HCT116 (cell line): ENCODE measurements at regions not wholly inside any gene's neighbourhood (a gene's known extent, or its start where the extent isn't known, plus 50 kb on each side); places are given as distances from the start of the nearest gene placed in this dataset.

Source experiments
- ATAC-seq: fragments of 200-7000 bp; cut with Tn5 transposase; 2 replicates; pipeline ENCODE4 v1.9.1; 2020; ENCODE audit warnings: mild to moderate bottlenecking, moderate library complexity
- BruUV-seq: library from RNA; stranded (reverse); fragments of 400-500 nt; replicated peaks from 2 replicates; lab custom pipeline; 2021; lab: Mats Ljungman, UMichigan
- CTCF ChIA-PET: fragments of 300-600 bp; sonication (Branson Sonifier 250); formaldehyde crosslinking; loops from one replicate; lab custom pipeline; 2021; ENCODE audit warnings: antibody characterized with exemption; lab: Charles Lee
- POLR2A ChIA-PET: fragments of 300-600, 350-600 bp; sonication (Branson Sonifier 250); formaldehyde crosslinking; loops from one replicate; lab custom pipeline; 2021; ENCODE audit warnings: antibody characterized with exemption; lab: Charles Lee
- RAD21 ChIA-PET, 2 experiments: fragments of 300-600 bp; sonication (Branson Sonifier 250); formaldehyde crosslinking; loops; one replicate each; lab custom pipeline; 2023; ENCODE audit warnings: low total read pairs in 2 of 2; ENCODE audit not compliant: uncharacterized antibody in 2 of 2, unreplicated experiment in 2 of 2, low non-redundant PET in 1 of 2; lab: Charles Lee
- DNase-seq: peaks from one replicate; pipeline ENCODE4 v3.0.0-alpha.2; 2010; ENCODE audit warnings: low read depth, low spot score
- H2AFZ ChIP-seq: fragments of 200-600 bp; shearing (Covaris generic), sonication (generic); 2 replicates; pipeline ENCODE4 v1.6.1; 2017; ENCODE audit warnings: low read depth, mixed run types, mixed read lengths, antibody characterized with exemption, low read length; ENCODE audit not compliant: poor library complexity, severe bottlenecking
- H3K27ac ChIP-seq: 2 replicates; pipeline ENCODE4 v1.5.1; 2012; ENCODE audit warnings: low read depth, low read length
- H3K27me3 ChIP-seq: fragments of 200-600 bp; sonication (generic); 2 replicates; pipeline ENCODE4 v1.6.1; 2016; ENCODE audit warnings: mixed run types, low read length, mixed read lengths; ENCODE audit not compliant: insufficient read depth
- H3K36me3 ChIP-seq, 2 experiments: fragments of 200-500 bp in 1 of 2; fragments of 200-600 bp in 1 of 2; sonication (Bioruptor generic) in 1 of 2; sonication (generic) in 1 of 2; 2 replicates each; pipeline versions ENCODE4 v1.5.1 to v1.6.1; 2014 to 2016; ENCODE audit warnings: low read length in 2 of 2, inconsistent platforms in 1 of 2, mixed read lengths in 1 of 2, mixed run types in 1 of 2; ENCODE audit not compliant: insufficient read depth in 2 of 2, control insufficient read depth in 1 of 2
- H3K4me1 ChIP-seq, 2 experiments: fragments of 200-600 bp in 1 of 2; sonication (generic) in 1 of 2; 2 replicates each; pipeline versions ENCODE4 v1.5.1 to v1.6.1; 2012 to 2017; ENCODE audit warnings: low read length in 2 of 2, inconsistent platforms in 1 of 2, mild to moderate bottlenecking in 1 of 2, mixed read lengths in 1 of 2, mixed run types in 1 of 2, moderate library complexity in 1 of 2; ENCODE audit not compliant: insufficient read depth in 2 of 2, control insufficient read depth in 1 of 2
- H3K4me2 ChIP-seq: fragments of 200-600 bp; sonication (generic); 2 replicates; pipeline ENCODE4 v1.6.1; 2017; ENCODE audit warnings: mixed run types, low read length, mixed read lengths
- H3K4me3 ChIP-seq, 2 experiments: fragments of 200-600 bp in 1 of 2; sonication (generic) in 1 of 2; replicated peaks in 1 of 2; 2 replicates each; pipeline ENCODE4 v1.5.1; 2011 to 2016; ENCODE audit warnings: low read length in 2 of 2, control low read depth in 1 of 2, low read depth in 1 of 2, mild to moderate bottlenecking in 1 of 2, mixed read lengths in 1 of 2, mixed run types in 1 of 2
- H3K79me2 ChIP-seq: fragments of 200-600 bp; sonication (generic); 2 replicates; pipeline ENCODE4 v1.6.1; 2017; ENCODE audit warnings: mild to moderate bottlenecking, mixed run types, low read length, moderate library complexity, mixed read lengths; ENCODE audit not compliant: insufficient read depth
- H3K9ac ChIP-seq: fragments of 200-600 bp; sonication (generic); 2 replicates; pipeline ENCODE4 v1.6.1; 2016; ENCODE audit warnings: low read length, mixed read lengths
- H3K9me2 ChIP-seq: fragments of 200-600 bp; sonication (generic), shearing (Covaris generic); 2 replicates; pipeline ENCODE4 v1.6.1; 2017; ENCODE audit warnings: mixed run types, mild to moderate bottlenecking, moderate library complexity; ENCODE audit not compliant: insufficient read depth
- H3K9me3 ChIP-seq, 2 experiments: fragments of 200-500 bp in 1 of 2; fragments of 200-600 bp in 1 of 2; sonication (Bioruptor generic) in 1 of 2; sonication (generic) in 1 of 2; 2 replicates each; pipeline ENCODE4 v1.6.1; 2014 to 2017; ENCODE audit warnings: low read length in 2 of 2, mixed read lengths in 2 of 2, inconsistent platforms in 1 of 2, low read depth in 1 of 2, mild to moderate bottlenecking in 1 of 2, mixed run types in 1 of 2, moderate library complexity in 1 of 2; ENCODE audit not compliant: control insufficient read depth in 1 of 2, insufficient read depth in 1 of 2
- H4K20me1 ChIP-seq: fragments of 200-600 bp; sonication (generic), shearing (Covaris generic); 2 replicates; pipeline ENCODE4 v1.6.1; 2017; ENCODE audit warnings: mixed run types, mild to moderate bottlenecking, moderate library complexity; ENCODE audit not compliant: insufficient read depth
- EGR1 ChIP-seq: IDR thresholded peaks from 2 replicates; pipeline ENCODE4 v1.6.1; 2012; ENCODE audit warnings: low read depth
- ELF1 ChIP-seq: IDR thresholded peaks from 2 replicates; pipeline ENCODE4 v1.6.1; 2012; ENCODE audit warnings: low read depth, borderline replicate concordance
- EZH2phosphoT487 ChIP-seq: fragments of 200-600 bp; IDR thresholded peaks from 2 replicates; pipeline ENCODE4 v1.6.1; 2018; ENCODE audit warnings: antibody characterized with exemption, borderline replicate concordance
- FOSL1 ChIP-seq: IDR thresholded peaks from 2 replicates; pipeline ENCODE4 v1.6.1; 2012; ENCODE audit warnings: low read depth
- JUND ChIP-seq: IDR thresholded peaks from 2 replicates; pipeline ENCODE4 v1.6.1; 2012
- POLR2A ChIP-seq: IDR thresholded peaks from 2 replicates; pipeline ENCODE4 v1.7.0; 2011; ENCODE audit warnings: borderline replicate concordance; ENCODE audit not compliant: insufficient read depth, insufficient read length; ENCODE audit errors: extremely low read depth
- POLR2AphosphoS5 ChIP-seq: IDR thresholded peaks from 2 replicates; pipeline ENCODE4 v1.6.1; 2011; ENCODE audit warnings: mild to moderate bottlenecking, low read depth, low read length, moderate library complexity
- RAD21 ChIP-seq: IDR thresholded peaks from 2 replicates; pipeline ENCODE4 v1.6.1; 2012; ENCODE audit warnings: low read depth, mild to moderate bottlenecking
- SRF ChIP-seq: IDR thresholded peaks from 2 replicates; pipeline ENCODE4 v1.6.1; 2012; ENCODE audit warnings: low read depth
- TCF7L2 ChIP-seq: IDR thresholded peaks from 2 replicates; pipeline ENCODE4 v1.7.0; 2011; ENCODE audit warnings: borderline replicate concordance, inconsistent platforms; ENCODE audit not compliant: insufficient read depth, insufficient read length; ENCODE audit errors: extremely low read depth
- ZFX ChIP-seq: fragments of 450-650 bp; IDR thresholded peaks from 2 replicates; pipeline ENCODE4 v1.6.1; 2017
- ZNF274 ChIP-seq: fragments of 200-500 bp; sonication (Bioruptor generic); IDR thresholded peaks from 2 replicates; pipeline ENCODE4 v1.6.1; 2014; ENCODE audit warnings: mild to moderate bottlenecking, low read depth, low read length, inconsistent platforms
- intact Hi-C: fragments of 100-400 bp; cut with micrococcal nuclease; formaldehyde crosslinking; loops from 2 replicates; pipeline ENCODE4 v1.10.0; 2022
- TF ChIP-seq, protein P1 (sequence below): IDR thresholded peaks from 2 replicates; pipeline ENCODE4 v1.6.1; 2012
- TF ChIP-seq, protein P2 (sequence below): IDR thresholded peaks from 2 replicates; pipeline ENCODE4 v1.6.1; 2012; ENCODE audit warnings: low read depth
- TF ChIP-seq, protein P3 (sequence below), 3 experiments: fragments of 200-600 bp in 1 of 3; sonication (generic) in 1 of 3; IDR thresholded peaks in 2 of 3; conservative IDR thresholded peaks in 1 of 3; 2 replicates each; pipeline ENCODE4 v1.5.1; 2012 to 2017; ENCODE audit warnings: low read depth in 2 of 3, low read length in 2 of 3, antibody characterized with exemption in 1 of 3, borderline replicate concordance in 1 of 3, control low read depth in 1 of 3, mild to moderate bottlenecking in 1 of 3, mixed read lengths in 1 of 3, mixed run types in 1 of 3, moderate library complexity in 1 of 3; ENCODE audit not compliant: insufficient read depth in 1 of 3

DNA sequence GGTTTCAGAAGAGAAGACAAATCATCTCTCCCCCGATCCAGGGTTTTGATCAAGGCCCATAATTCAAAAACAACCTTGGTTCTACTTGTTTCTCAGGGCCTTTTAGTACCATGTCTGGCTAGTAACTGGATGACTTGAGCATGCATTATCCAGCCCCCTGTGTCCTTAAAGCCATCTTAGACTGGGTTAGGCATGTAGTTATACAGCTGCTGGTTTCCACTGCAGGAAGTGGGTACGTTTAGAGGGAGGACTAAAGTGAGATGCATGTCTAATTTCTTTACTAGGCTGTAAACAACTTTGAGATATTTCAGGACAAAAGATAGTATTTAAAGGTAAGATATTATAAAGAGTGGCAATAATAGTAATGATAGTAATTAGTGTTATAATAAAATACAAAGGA is 372.0 kb downstream of the PLK2 start:
- no peaks in the 10 kb centered on the region for H3K9me2 ChIP-seq
- H4K20me1 ChIP-seq = no peaks in the 10 kb centered on the region
- no peak overlapping the region for H3K9ac ChIP-seq
- TF ChIP-seq TCF7L2 = no peak
- TF ChIP-seq EZH2phosphoT487 = no peak
- TF ChIP-seq, all 23 proteins: peak for 0
- RAD21 ChIA-PET = no interaction called here
- Histone ChIP-seq H3K4me1 (peaks cover 2 to 18% of the 10 kb centered on the region in 2 experiments; a peak in 3 of 4 replicates), H2AFZ (no peak overlapping the region), H3K4me3 (no peak overlapping the region), H3K36me3 (no peaks in the 10 kb centered on the region), H3K9me3 (no peaks in the 10 kb centered on the region), H3K4me2 (no peak overlapping the region), H3K27me3 (no peaks in the 10 kb centered on the region), H3K79me2 (no peaks in the 10 kb centered on the region), H3K27ac (no peak overlapping the region)
- POLR2A ChIA-PET = no interaction called here
- ATAC-seq = no peak
- intact Hi-C loops = loop anchor here (10.0 kb wide), 1 partner anchor 433 kb away; no protein-coding TSS in a partner anchor
- no peak for DNase-seq
- CTCF ChIA-PET = no interaction called here
- BruUV-seq = no TSS peak

DNA sequence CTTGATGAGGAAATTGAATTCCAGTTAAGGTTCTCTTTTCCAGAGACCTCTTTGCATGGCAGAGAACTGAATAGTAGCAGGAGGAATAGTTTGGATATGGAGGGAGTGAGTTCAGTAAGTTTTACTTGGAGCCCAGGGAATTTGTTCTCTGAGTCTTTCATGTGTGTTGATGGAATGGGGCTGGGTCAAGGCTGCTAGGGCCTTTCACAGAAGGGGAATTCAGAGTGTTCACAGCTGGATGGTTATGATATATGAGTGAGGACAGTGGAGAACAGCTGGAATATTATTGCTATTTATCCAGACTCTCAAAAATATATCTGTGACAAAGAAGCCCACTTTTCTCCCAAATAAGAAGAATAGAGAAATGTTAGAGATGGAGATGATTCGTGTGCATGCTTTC is 372.8 kb downstream of the PLK2 start:
- no peak for ATAC-seq
- Histone ChIP-seq H3K9me3 (no peaks in the 10 kb centered on the region), H3K27ac (no peak overlapping the region), H3K4me2 (no peak overlapping the region), H3K79me2 (no peaks in the 10 kb centered on the region), H4K20me1 (no peaks in the 10 kb centered on the region), H3K9ac (no peak overlapping the region), H3K4me3 (no peak overlapping the region), H3K4me1 (peaks cover 2 to 18% of the 10 kb centered on the region in 2 experiments; a peak in 3 of 4 replicates), H2AFZ (no peak overlapping the region), H3K9me2 (no peaks in the 10 kb centered on the region), H3K36me3 (no peaks in the 10 kb centered on the region), H3K27me3 (no peaks in the 10 kb centered on the region)
- CTCF ChIA-PET = no interaction called here
- intact Hi-C loops = loop anchor here (10.0 kb wide), 1 partner anchor 432 kb away; no protein-coding TSS in a partner anchor
- BruUV-seq = no TSS peak
- POLR2A ChIA-PET = no interaction called here
- RAD21 ChIA-PET = no interaction called here
- no peak for TF ChIP-seq POLR2AphosphoS5
- TF ChIP-seq RAD21 = no peak
- TF ChIP-seq ZFX = no peak
- TF ChIP-seq EGR1 = no peak
- TF ChIP-seq SRF = no peak
- TF ChIP-seq EZH2phosphoT487 = no peak
- TF ChIP-seq, protein P1, sequence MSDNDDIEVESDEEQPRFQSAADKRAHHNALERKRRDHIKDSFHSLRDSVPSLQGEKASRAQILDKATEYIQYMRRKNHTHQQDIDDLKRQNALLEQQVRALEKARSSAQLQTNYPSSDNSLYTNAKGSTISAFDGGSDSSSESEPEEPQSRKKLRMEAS = no peak
- TF ChIP-seq FOSL1 = no peak
- no peak for TF ChIP-seq ZNF274
- TF ChIP-seq, protein P2, sequence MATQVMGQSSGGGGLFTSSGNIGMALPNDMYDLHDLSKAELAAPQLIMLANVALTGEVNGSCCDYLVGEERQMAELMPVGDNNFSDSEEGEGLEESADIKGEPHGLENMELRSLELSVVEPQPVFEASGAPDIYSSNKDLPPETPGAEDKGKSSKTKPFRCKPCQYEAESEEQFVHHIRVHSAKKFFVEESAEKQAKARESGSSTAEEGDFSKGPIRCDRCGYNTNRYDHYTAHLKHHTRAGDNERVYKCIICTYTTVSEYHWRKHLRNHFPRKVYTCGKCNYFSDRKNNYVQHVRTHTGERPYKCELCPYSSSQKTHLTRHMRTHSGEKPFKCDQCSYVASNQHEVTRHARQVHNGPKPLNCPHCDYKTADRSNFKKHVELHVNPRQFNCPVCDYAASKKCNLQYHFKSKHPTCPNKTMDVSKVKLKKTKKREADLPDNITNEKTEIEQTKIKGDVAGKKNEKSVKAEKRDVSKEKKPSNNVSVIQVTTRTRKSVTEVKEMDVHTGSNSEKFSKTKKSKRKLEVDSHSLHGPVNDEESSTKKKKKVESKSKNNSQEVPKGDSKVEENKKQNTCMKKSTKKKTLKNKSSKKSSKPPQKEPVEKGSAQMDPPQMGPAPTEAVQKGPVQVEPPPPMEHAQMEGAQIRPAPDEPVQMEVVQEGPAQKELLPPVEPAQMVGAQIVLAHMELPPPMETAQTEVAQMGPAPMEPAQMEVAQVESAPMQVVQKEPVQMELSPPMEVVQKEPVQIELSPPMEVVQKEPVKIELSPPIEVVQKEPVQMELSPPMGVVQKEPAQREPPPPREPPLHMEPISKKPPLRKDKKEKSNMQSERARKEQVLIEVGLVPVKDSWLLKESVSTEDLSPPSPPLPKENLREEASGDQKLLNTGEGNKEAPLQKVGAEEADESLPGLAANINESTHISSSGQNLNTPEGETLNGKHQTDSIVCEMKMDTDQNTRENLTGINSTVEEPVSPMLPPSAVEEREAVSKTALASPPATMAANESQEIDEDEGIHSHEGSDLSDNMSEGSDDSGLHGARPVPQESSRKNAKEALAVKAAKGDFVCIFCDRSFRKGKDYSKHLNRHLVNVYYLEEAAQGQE = no peak
- TF ChIP-seq, protein P3, sequence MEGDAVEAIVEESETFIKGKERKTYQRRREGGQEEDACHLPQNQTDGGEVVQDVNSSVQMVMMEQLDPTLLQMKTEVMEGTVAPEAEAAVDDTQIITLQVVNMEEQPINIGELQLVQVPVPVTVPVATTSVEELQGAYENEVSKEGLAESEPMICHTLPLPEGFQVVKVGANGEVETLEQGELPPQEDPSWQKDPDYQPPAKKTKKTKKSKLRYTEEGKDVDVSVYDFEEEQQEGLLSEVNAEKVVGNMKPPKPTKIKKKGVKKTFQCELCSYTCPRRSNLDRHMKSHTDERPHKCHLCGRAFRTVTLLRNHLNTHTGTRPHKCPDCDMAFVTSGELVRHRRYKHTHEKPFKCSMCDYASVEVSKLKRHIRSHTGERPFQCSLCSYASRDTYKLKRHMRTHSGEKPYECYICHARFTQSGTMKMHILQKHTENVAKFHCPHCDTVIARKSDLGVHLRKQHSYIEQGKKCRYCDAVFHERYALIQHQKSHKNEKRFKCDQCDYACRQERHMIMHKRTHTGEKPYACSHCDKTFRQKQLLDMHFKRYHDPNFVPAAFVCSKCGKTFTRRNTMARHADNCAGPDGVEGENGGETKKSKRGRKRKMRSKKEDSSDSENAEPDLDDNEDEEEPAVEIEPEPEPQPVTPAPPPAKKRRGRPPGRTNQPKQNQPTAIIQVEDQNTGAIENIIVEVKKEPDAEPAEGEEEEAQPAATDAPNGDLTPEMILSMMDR (IDR thresholded peaks at IDR 0.05 in 2 of 3, conservative IDR thresholded peaks at IDR 0.05 in 1 of 3; ENCODE audit: borderline replicate concordance in 1 of 3, insufficient read depth in 1 of 3, low read depth in 2 of 3, low read length in 2 of 3) = no peak
- TF ChIP-seq JUND = no peak
- no peak for TF ChIP-seq ELF1
- TF ChIP-seq POLR2A = no peak
- no peak for DNase-seq
